Natural killer cell (primary cell): ENCODE measurements at regions not wholly inside any gene's neighbourhood (a gene's known extent, or its start where the extent isn't known, plus 50 kb on each side); places are given as distances from the start of the nearest gene placed in this dataset.

Experiments
- ATAC-seq, 3 donors: fragments of 150-1000 bp in 2 of 3; fragments of 200-7000 bp in 1 of 3; cut with Tn5 transposase; 1 replicate in 1 of 3; 2 replicates in 2 of 3; pipeline ENCODE4 v1.10.0; 2021; ENCODE audit warnings: mild to moderate bottlenecking in 2 of 3, moderate library complexity in 2 of 3
- DNase-seq, 2 donors: peaks; one replicate each; pipeline versions ENCODE4 v3.0.0 to v3.0.0-alpha.2; 2013 to 2021; ENCODE audit warnings: mixed read lengths in 1 of 2
- H3K27ac ChIP-seq: one replicate; pipeline ENCODE4 v1.5.1; 2013; ENCODE audit warnings: mild to moderate bottlenecking, low read length
- H3K27me3 ChIP-seq: one replicate; pipeline ENCODE4 v1.6.1; 2013; ENCODE audit warnings: low read length; ENCODE audit not compliant: control insufficient read depth, insufficient read depth
- H3K36me3 ChIP-seq: one replicate; pipeline ENCODE4 v1.6.1; 2013; ENCODE audit warnings: low read length; ENCODE audit not compliant: control insufficient read depth, insufficient read depth
- H3K4me1 ChIP-seq: one replicate; pipeline ENCODE4 v1.6.1; 2013; ENCODE audit warnings: low read length; ENCODE audit not compliant: control insufficient read depth, insufficient read depth
- H3K4me3 ChIP-seq: one replicate; pipeline ENCODE4 v1.5.1; 2013; ENCODE audit warnings: low read length
- H3K9me3 ChIP-seq: one replicate; pipeline ENCODE4 v1.6.1; 2013; ENCODE audit warnings: low read length; ENCODE audit not compliant: control insufficient read depth, insufficient read depth
- H3K27ac Mint-ChIP-seq, 2 donors: one replicate each; pipeline ENCODE4 v1.8.0; 2022; ENCODE audit warnings: mild to moderate bottlenecking in 2 of 2, mixed read lengths in 2 of 2, moderate library complexity in 1 of 2
- H3K27me3 Mint-ChIP-seq, 2 donors: one replicate each; pipeline ENCODE4 v1.8.0; 2022; ENCODE audit warnings: low read depth in 2 of 2, mixed read lengths in 2 of 2
- H3K36me3 Mint-ChIP-seq: one replicate; pipeline ENCODE4 v1.8.0; 2022; ENCODE audit warnings: mixed read lengths
- H3K4me1 Mint-ChIP-seq, 2 donors: one replicate each; pipeline ENCODE4 v1.8.0; 2022; ENCODE audit warnings: mixed read lengths in 2 of 2
- H3K4me3 Mint-ChIP-seq: one replicate; pipeline ENCODE4 v1.8.0; 2022; ENCODE audit warnings: mild to moderate bottlenecking, moderate library complexity, mixed read lengths
- H3K9me3 Mint-ChIP-seq, 2 donors: one replicate each; pipeline ENCODE4 v1.8.0; 2022; ENCODE audit warnings: mixed read lengths in 2 of 2
- CTCF ChIP-seq: fragments of 200-600 bp; IDR thresholded peaks from one replicate; pipeline ENCODE4 v1.8.0; 2022; ENCODE audit warnings: antibody characterized with exemption
- WGBS: methylation state at CpG from one replicate; pipeline ENCODE4 v1.1.7; 2013; ENCODE audit warnings: missing lambda C conversion rate; ENCODE audit not compliant: insufficient coverage; 5-methylcytosine and 5-hydroxymethylcytosine counted together
- intact Hi-C: fragments of 100-400 bp; cut with micrococcal nuclease; formaldehyde crosslinking; loops from one replicate; pipeline ENCODE4 v1.14.2; 2022

DNA sequence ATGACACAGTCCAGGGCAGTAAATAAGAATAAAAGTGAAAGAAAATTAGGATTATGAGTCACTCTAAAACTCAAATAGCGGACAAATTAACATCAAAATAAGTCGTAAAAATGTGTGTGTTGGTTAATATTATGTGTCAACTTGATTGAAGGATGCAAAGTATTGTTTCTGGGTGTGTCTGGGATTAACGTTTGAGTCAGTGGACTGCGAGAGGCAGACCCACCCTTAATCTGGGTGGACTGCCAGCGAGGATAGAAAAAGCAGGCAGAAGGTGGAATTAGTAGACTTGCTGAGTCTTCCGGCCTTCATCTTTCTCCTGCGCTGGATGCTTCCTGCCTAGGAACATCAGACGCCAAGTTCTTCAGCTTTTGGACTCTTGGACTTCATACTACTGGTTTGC, 324.3 kb upstream of the PCDH10 start:
- no peak overlapping the region for H3K27ac ChIP-seq
- Mint-ChIP-seq H3K27me3 (no peaks in the 10 kb centered on the region), H3K36me3 (peaks cover 10% of the 10 kb centered on the region), H3K4me3 (no peak overlapping the region), H3K4me1 (no peaks in the 10 kb centered on the region), H3K9me3 (peaks cover 22 to 23% of the 10 kb centered on the region in 2 donors), H3K27ac (no peak overlapping the region)
- no peaks in the 10 kb centered on the region for H3K36me3 ChIP-seq
- H3K4me1 ChIP-seq = no peaks in the 10 kb centered on the region
- H3K4me3 ChIP-seq = no peak overlapping the region
- ATAC-seq (no peak), DNase-seq (no peak)
- H3K9me3 ChIP-seq = no peaks in the 10 kb centered on the region
- intact Hi-C loops = no loop called here
- WGBS = 88% methylated on average over 8 of the region's 8 CpGs
- no peak for TF ChIP-seq CTCF
- no peaks in the 10 kb centered on the region for H3K27me3 ChIP-seq

- TF ChIP-seq CTCF = no peak
- Mint-ChIP-seq H3K4me3 (no peak overlapping the region), H3K27ac (no peak overlapping the region), H3K9me3 (peaks cover 15 to 17% of the 10 kb centered on the region in 2 donors), H3K4me1 (no peaks in the 10 kb centered on the region), H3K27me3 (no peaks in the 10 kb centered on the region), H3K36me3 (peaks cover 10% of the 10 kb centered on the region)
- peaks cover 3% of the 10 kb centered on the region for H3K9me3 ChIP-seq
- no peaks in the 10 kb centered on the region for H3K4me1 ChIP-seq
- H3K36me3 ChIP-seq = no peaks in the 10 kb centered on the region
- intact Hi-C loops = no loop called here
- no peaks in the 10 kb centered on the region for H3K27me3 ChIP-seq
- no peak overlapping the region for H3K27ac ChIP-seq
- WGBS = 58% methylated on average over 3 of the region's 4 CpGs
- DNase-seq = no peak
- no peak for ATAC-seq
- no peak overlapping the region for H3K4me3 ChIP-seq
Observed at GRCh38 chr4:132827522-132827921, 321.6 kb upstream of the PCDH10 start.

GRCh38 chr4:132838244-132838643, 310.9 kb upstream of the PCDH10 start:
- 90% methylated on average over 1 of the region's 2 CpGs for WGBS
- Mint-ChIP-seq H3K4me3 (no peak overlapping the region), H3K36me3 (peaks cover 19% of the 10 kb centered on the region), H3K4me1 (no peaks in the 10 kb centered on the region), H3K27me3 (no peaks in the 10 kb centered on the region), H3K9me3 (peaks cover 17 to 23% of the 10 kb centered on the region in 2 donors), H3K27ac (no peak overlapping the region)
- DNase-seq = no peak
- intact Hi-C loops = no loop called here
- H3K27ac ChIP-seq = no peak overlapping the region
- H3K36me3 ChIP-seq = no peaks in the 10 kb centered on the region
- ATAC-seq = no peak
- no peaks in the 10 kb centered on the region for H3K4me1 ChIP-seq
- H3K4me3 ChIP-seq = no peak overlapping the region
- peaks cover 8% of the 10 kb centered on the region for H3K9me3 ChIP-seq
- TF ChIP-seq CTCF = no peak
- H3K27me3 ChIP-seq = no peaks in the 10 kb centered on the region

DNA sequence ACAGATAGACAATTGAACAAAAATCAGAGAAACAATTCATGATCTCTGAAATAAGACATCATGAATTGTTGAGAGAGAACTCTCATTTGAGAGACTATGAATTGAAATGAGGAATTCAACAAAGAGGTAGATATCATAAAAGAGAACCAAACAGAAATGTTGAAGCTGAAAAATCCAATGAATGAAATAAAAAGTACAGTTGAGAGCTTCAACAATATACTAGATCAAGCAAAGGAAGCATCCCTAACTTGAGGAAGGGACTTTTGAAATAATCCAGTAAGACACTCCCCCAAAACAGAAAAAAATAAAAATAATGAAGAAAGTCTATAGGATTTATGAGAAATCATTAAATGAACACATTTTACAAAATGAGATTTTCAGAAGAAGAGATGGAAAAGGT, 310.0 kb upstream of the PCDH10 start:
- intact Hi-C loops = no loop called here
- Mint-ChIP-seq H3K27ac (no peak overlapping the region), H3K27me3 (no peaks in the 10 kb centered on the region), H3K4me3 (no peak overlapping the region), H3K4me1 (no peaks in the 10 kb centered on the region), H3K36me3 (peaks cover 19% of the 10 kb centered on the region), H3K9me3 (peaks cover 17 to 27% of the 10 kb centered on the region in 2 donors)
- peaks cover 8% of the 10 kb centered on the region for H3K9me3 ChIP-seq
- no peak overlapping the region for H3K4me3 ChIP-seq
- TF ChIP-seq CTCF = no peak
- H3K36me3 ChIP-seq = no peaks in the 10 kb centered on the region
- ATAC-seq (no peak), DNase-seq (no peak)
- H3K27ac ChIP-seq = no peak overlapping the region
- no peaks in the 10 kb centered on the region for H3K27me3 ChIP-seq
- no peaks in the 10 kb centered on the region for H3K4me1 ChIP-seq
